GM23248 (cell line): ENCODE measurements at regions not wholly inside any gene's neighbourhood (a gene's known extent, or its start where the extent isn't known, plus 50 kb on each side); places are given as distances from the start of the nearest gene placed in this dataset.

Experiments used
- EZH2 ChIP-seq: fragments of 200-600 bp; sonication (generic); IDR thresholded peaks from 2 replicates; pipeline ENCODE4 v1.6.1; 2018; ENCODE audit warnings: antibody characterized with exemption, mild to moderate bottlenecking; ENCODE audit not compliant: insufficient read depth, poor library complexity, severe bottlenecking
- EZH2phosphoT487 ChIP-seq: fragments of 200-600 bp; sonication (generic); IDR thresholded peaks from 2 replicates; pipeline ENCODE4 v1.6.1; 2018; ENCODE audit warnings: antibody characterized with exemption, moderate library complexity, mild to moderate bottlenecking, low read depth; ENCODE audit not compliant: insufficient read depth

DNA sequence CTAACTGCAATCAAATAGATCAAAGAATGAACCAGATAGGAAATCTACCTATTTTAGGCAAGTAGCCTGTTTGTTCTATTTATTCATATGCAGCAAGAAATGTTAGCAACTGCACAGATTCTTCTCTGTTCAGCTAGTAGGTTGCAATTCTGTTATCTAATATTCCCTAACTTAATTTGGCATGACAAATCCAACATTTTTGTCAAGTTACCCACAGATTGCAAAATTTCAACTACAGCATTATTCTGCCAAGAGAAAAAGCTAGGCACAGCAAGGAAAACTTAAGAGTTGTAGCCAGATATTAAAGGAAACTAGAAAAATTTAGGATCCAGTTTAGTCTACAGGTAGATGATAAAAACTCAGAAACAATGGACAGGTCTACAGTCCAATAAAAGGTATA is 104.4 kb upstream of the SYNCRIP start:
- TF ChIP-seq EZH2 = no peak
- TF ChIP-seq EZH2phosphoT487 = no peak
